Common myeloid progenitor, CD34-positive (primary cell): ENCODE measurements at regions not wholly inside any gene's neighbourhood (a gene's known extent, or its start where the extent isn't known, plus 50 kb on each side); places are given as distances from the start of the nearest gene placed in this dataset.

ENCODE experiments used
- CTCF ChIA-PET: fragments of 350-600 bp; sonication (Branson Sonifier 250); formaldehyde crosslinking; loops from one replicate; lab custom pipeline; 2021; ENCODE audit warnings: antibody characterized with exemption; lab: Charles Lee
- POLR2A ChIA-PET: fragments of 350-600 bp; sonication (Branson Sonifier 250); formaldehyde crosslinking; loops from one replicate; lab custom pipeline; 2021; ENCODE audit warnings: antibody characterized with exemption; lab: Charles Lee
- DNase-seq, 3 donors: peaks; one replicate each; pipeline versions ENCODE4 v3.0.0 to v3.0.0-alpha.2; 2013
- H3K27ac ChIP-seq, 2 experiments: 1 replicate in 1 of 2; 2 replicates in 1 of 2; pipeline ENCODE4 v1.7.0; 2013; ENCODE audit warnings: inconsistent platforms in 2 of 2, low read length in 2 of 2, mild to moderate bottlenecking in 2 of 2, low read depth in 1 of 2, moderate library complexity in 1 of 2; ENCODE audit not compliant: severe bottlenecking in 2 of 2, insufficient read depth in 1 of 2, poor library complexity in 1 of 2
- H3K27me3 ChIP-seq, 5 experiments: replicated peaks in 2 of 5; 1 replicate in 3 of 5; 2 replicates in 2 of 5; pipeline versions ENCODE4 v1.6.1 to v1.7.0; 2013; ENCODE audit warnings: low read length in 4 of 5, mild to moderate bottlenecking in 2 of 5, moderate library complexity in 2 of 5, inconsistent platforms in 1 of 5; ENCODE audit not compliant: insufficient read depth in 5 of 5, control insufficient read depth in 4 of 5
- H3K36me3 ChIP-seq, 4 experiments: 1 replicate in 2 of 4; 2 replicates in 2 of 4; pipeline versions ENCODE4 v1.6.1 to v1.7.0; 2013; ENCODE audit warnings: low read length in 3 of 4, control low read depth in 1 of 4, mild to moderate bottlenecking in 1 of 4; ENCODE audit not compliant: control insufficient read depth in 4 of 4, insufficient read depth in 4 of 4
- H3K4me1 ChIP-seq, 4 experiments: 1 replicate in 3 of 4; 2 replicates in 1 of 4; pipeline versions ENCODE4 v1.6.1 to v1.7.1; 2013; ENCODE audit warnings: low read length in 3 of 4, mild to moderate bottlenecking in 3 of 4, control low read depth in 1 of 4, inconsistent platforms in 1 of 4, moderate library complexity in 1 of 4; ENCODE audit not compliant: control insufficient read depth in 4 of 4, insufficient read depth in 4 of 4; ENCODE audit errors: control extremely low read depth in 1 of 4
- H3K4me3 ChIP-seq, 7 experiments: 1 replicate in 4 of 7; 2 replicates in 3 of 7; pipeline versions ENCODE4 v1.5.1 to v1.7.0; 2013; ENCODE audit warnings: mild to moderate bottlenecking in 7 of 7, low read length in 6 of 7, moderate library complexity in 6 of 7, inconsistent platforms in 2 of 7, low read depth in 2 of 7, control low read depth in 1 of 7; ENCODE audit not compliant: insufficient read depth in 4 of 7, control insufficient read depth in 1 of 7; ENCODE audit errors: extremely low read depth in 1 of 7
- H3K9me3 ChIP-seq, 5 experiments: 1 replicate in 4 of 5; 2 replicates in 1 of 5; pipeline versions ENCODE4 v1.6.1 to v1.7.1; 2013; ENCODE audit warnings: low read length in 4 of 5, mild to moderate bottlenecking in 2 of 5, inconsistent platforms in 1 of 5, low read depth in 1 of 5, moderate library complexity in 1 of 5; ENCODE audit not compliant: control insufficient read depth in 4 of 5, insufficient read depth in 2 of 5; ENCODE audit errors: control extremely low read depth in 1 of 5
- WGBS: methylation state at CpG from one replicate; pipeline ENCODE4 v1.1.5; 2013; ENCODE audit not compliant: insufficient coverage; 5-methylcytosine and 5-hydroxymethylcytosine counted together

DNA sequence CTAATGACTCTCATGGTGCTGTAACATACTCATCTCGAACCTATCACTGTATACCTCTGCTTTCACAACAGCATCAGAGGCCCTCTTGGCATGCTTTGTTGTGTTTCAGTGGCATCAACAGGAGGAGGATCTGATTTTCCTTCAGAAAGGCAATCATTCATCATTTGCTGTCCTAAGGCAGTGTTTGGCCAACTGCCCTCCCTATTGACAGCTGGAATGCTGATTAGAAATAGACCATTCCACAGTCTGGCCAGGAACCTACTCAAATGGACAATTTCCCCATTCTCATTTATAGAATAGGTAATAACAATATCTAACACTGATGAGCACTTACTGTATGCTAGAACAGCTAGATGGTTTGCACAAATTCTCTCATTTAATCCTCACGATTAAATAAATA is 310.6 kb upstream of the PTBP2 start:
- POLR2A ChIA-PET: no interaction called here
- DNase-seq: no peak

DNA sequence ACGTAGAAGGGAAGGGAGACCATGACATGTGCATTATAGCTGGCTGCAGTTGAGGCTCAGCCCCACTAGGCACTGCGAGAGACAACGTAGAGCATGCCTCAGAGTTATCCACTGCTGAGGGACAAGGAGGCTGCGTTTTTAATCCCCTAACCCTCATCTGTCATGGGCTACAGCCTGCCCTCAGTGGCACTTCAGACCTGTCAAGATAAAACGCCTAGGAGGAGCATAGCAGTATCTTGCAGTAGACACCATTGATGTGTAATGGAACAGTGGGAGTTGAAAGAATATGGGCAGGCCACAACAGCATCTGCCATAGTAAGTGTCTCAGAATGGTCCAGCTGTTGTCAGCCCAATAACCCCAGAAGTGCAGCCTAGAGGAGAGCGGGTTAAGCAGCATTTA is 307.0 kb upstream of the PTBP2 start:
- no peak for DNase-seq
- H3K4me1 ChIP-seq: no peaks in the 10 kb centered on the region
- H3K27me3 ChIP-seq: no peaks in the 10 kb centered on the region
- WGBS: 74% methylated on average over 6 of the region's 6 CpGs
- no peak overlapping the region for H3K4me3 ChIP-seq
- H3K9me3 ChIP-seq: peaks cover 0 to 1% (median 0%) of the 10 kb centered on the region in 5 experiments
- no peaks in the 10 kb centered on the region for H3K36me3 ChIP-seq
- CTCF ChIA-PET: no interaction called here
- no peak overlapping the region for H3K27ac ChIP-seq
- POLR2A ChIA-PET: no interaction called here

More for the DNA sequence above, 310.6 kb upstream of the PTBP2 start:
- WGBS: 100% methylated on average over 1 of the region's 2 CpGs
- H3K27ac ChIP-seq: no peak overlapping the region
- CTCF ChIA-PET: no interaction called here
- peaks cover 0 to 1% (median 0%) of the 10 kb centered on the region in 5 experiments for H3K9me3 ChIP-seq
- H3K36me3 ChIP-seq: no peaks in the 10 kb centered on the region
- H3K4me1 ChIP-seq: no peaks in the 10 kb centered on the region
- no peaks in the 10 kb centered on the region for H3K27me3 ChIP-seq
- no peak overlapping the region for H3K4me3 ChIP-seq

DNA sequence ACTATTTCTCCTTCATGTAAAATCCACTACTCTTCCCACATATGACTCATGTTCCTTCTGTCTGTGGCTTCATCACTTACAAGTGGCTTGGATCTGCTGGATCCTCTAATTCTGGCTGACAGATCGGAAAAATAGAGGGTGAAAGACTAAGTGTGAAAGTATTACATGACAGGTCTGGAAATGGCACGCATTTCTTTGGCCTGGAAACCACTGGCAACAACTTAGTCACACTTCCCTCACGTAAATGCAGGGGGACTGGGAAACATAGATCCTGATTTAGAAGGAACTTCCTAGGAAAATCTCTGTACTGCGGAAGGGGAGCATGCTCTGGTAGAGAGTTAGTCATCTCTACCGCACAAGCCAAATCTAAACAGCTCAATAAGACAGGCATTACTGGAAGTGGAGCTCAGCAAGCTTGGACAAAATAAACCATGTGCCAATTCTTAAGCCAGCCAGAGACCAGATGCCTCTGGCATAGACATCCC is 305.4 kb upstream of the PTBP2 start:
- H3K27me3 ChIP-seq: no peaks in the 10 kb centered on the region
- ChIA-PET CTCF (no interaction called here), POLR2A (no interaction called here)
- no peak overlapping the region for H3K27ac ChIP-seq
- no peaks in the 10 kb centered on the region for H3K9me3 ChIP-seq
- 100% methylated on average over 2 of the region's 5 CpGs for WGBS
- H3K4me3 ChIP-seq: no peak overlapping the region
- DNase-seq: no peak
- no peaks in the 10 kb centered on the region for H3K4me1 ChIP-seq
- H3K36me3 ChIP-seq: no peaks in the 10 kb centered on the region

DNA sequence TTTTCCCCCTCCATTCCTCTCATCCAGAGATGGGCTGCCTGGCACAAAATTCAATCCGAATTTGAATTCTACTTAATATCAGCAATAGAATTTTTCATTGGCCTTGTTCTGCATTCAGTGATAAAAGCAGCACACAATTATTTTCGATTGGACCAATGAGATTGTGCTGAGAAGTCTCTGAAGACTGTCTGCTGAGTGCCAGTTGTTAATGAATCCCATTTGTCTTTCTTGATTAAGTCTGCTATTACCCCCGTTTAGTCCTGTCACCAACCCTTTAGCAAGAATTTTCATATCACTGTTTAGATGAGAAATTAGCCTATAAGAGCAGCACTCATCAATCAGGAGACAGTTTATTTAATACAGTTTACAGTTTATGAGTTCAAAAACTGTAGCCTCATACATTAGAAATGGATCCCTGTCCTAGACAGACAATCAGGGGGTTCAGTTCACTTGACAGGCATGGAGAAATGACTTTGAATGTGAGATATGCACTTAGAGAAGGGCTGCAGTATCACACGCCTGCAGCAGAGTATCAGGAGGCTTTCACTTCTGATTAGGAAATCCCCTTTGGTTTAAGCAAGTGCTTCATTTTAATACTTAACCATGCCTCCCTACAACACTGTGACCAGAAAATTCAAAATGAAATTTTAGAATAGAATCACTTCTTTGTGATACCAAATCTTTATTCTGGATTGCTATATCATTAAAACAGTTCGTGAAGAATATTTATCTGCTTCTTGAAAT is 304.7 kb upstream of the PTBP2 start:
- Histone ChIP-seq H3K27ac (no peak overlapping the region), H3K4me1 (no peaks in the 10 kb centered on the region), H3K9me3 (no peaks in the 10 kb centered on the region), H3K36me3 (no peaks in the 10 kb centered on the region), H3K4me3 (no peak overlapping the region), H3K27me3 (no peaks in the 10 kb centered on the region)
- no peak for DNase-seq
- ChIA-PET CTCF (no interaction called here), POLR2A (no interaction called here)
- WGBS: 93% methylated on average over 3 of the region's 5 CpGs

DNA sequence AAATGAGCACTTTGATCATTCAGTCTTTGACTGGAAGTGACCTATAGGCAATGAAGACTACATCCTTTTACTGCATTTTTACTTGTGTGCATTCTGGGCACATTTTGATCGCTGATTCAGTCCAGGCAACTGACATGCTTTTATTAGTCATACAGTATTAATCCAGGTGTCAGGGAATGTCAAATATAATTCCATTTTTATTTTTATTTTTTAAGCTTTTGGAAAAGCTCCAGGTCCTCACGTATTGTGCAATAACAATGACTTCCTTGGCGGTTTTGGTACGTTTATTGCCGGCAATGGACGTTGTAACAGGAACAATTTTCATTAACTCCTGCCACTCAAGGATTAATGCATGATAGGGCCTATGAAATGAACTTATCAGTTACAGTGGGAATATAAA is 302.6 kb upstream of the PTBP2 start:
- Histone ChIP-seq H3K27me3 (no peaks in the 10 kb centered on the region), H3K9me3 (no peaks in the 10 kb centered on the region), H3K4me3 (no peak overlapping the region), H3K27ac (no peak overlapping the region), H3K4me1 (no peaks in the 10 kb centered on the region), H3K36me3 (no peaks in the 10 kb centered on the region)
- POLR2A ChIA-PET: no interaction called here
- DNase-seq: no peak
- WGBS: 90% methylated on average over 6 of the region's 6 CpGs
- CTCF ChIA-PET: no interaction called here

DNA sequence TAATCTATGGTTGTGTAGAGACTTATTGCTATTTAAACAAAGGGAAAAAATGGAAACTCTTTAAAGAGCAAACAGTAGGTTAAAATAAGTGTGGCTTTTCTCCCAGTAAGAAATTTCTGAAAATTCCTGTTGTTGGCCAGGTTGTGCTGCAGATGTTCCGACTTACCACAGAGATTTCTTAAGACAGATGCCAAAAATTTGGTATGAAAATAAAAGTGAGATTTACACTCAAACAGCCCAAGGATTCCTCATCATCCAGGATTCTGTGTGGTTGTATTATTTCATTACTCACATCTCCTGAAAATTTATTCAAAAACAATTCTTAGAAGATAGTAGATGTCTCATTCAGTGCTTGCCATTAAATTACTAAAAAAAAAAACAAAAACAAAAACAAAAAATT is 296.7 kb upstream of the PTBP2 start:
- H3K27me3 ChIP-seq: no peaks in the 10 kb centered on the region
- no peak for DNase-seq
- no peaks in the 10 kb centered on the region for H3K4me1 ChIP-seq
- ChIA-PET POLR2A (no interaction called here), CTCF (interaction anchor here (0.6 kb wide), 1 partner anchor 43 kb away, joined by 3 read pairs; no protein-coding TSS in a partner anchor)
- no peaks in the 10 kb centered on the region for H3K9me3 ChIP-seq
- H3K36me3 ChIP-seq: no peaks in the 10 kb centered on the region
- no peak overlapping the region for H3K4me3 ChIP-seq
- H3K27ac ChIP-seq: no peak overlapping the region
- no CpG with 5 or more reads among the region's 1 CpG for WGBS

DNA sequence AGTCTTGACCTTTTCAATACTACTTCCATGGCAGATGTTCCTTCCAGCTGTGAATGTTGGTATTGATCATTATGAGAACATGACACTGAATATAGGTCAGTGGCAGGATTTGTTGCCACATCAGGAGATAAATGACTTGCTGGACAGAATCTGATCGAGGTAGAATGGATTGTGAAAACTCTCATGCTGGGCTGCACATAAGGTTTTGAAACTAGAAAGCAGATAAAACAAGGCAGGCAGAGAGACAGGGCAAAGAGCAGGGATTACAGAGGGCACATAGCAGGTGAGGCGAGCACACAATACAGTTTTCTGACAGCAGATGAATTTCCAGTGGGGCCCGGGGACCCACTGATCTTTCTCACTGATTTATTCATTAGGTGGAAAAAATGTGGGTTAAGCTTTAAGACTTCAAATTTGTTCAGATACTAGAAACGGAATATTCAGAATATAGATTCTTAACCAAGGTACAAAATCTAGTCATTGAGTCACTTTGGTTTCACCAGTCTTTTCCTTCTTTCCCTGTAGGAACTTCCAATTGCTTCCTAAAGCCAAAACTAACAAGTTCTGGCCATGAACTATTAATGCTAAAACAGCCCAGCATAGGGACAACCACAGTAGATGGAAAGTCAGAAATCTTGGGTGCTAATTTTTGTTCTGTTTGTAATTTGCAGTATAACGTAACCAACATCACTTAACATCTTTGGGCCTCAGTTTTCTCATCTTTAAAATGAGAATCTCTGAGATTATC is 296.0 kb upstream of the PTBP2 start:
- POLR2A ChIA-PET: no interaction called here
- 86% methylated on average over 4 of the region's 5 CpGs for WGBS

More for the DNA sequence above, 296.0 kb upstream of the PTBP2 start:
- no peak for DNase-seq
- H3K4me1 ChIP-seq: no peaks in the 10 kb centered on the region
- H3K27me3 ChIP-seq: no peaks in the 10 kb centered on the region
- CTCF ChIA-PET: no interaction called here
- no peaks in the 10 kb centered on the region for H3K9me3 ChIP-seq
- H3K27ac ChIP-seq: no peak overlapping the region
- no peaks in the 10 kb centered on the region for H3K36me3 ChIP-seq
- H3K4me3 ChIP-seq: no peak overlapping the region
